ENCODE measurements at regions not wholly inside any gene's neighbourhood (a gene's known extent, or its start where the extent isn't known, plus 50 kb on each side); places are given as distances from the start of the nearest gene placed in this dataset.

DNA sequence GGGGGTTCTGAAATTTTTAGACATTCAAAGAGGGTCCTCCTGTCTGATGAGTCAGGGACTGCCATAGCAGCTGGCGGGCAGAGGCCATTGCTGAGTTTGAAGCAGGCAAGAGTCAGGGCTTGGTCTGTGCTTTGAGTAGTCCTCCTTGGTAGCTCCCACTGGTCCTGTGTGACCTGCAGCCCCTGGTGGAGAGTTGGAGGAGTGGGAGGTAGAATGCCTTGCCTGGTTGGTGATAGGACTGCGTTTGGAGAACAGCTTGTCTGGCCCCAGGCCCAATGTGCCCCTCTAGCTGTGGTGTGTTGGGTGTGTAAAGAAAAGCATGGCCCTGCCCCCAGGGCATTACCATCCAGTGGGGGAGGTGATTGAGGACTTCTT is 116.7 kb downstream of the BEGAIN start:
- no peak for DNase-seq

DNA sequence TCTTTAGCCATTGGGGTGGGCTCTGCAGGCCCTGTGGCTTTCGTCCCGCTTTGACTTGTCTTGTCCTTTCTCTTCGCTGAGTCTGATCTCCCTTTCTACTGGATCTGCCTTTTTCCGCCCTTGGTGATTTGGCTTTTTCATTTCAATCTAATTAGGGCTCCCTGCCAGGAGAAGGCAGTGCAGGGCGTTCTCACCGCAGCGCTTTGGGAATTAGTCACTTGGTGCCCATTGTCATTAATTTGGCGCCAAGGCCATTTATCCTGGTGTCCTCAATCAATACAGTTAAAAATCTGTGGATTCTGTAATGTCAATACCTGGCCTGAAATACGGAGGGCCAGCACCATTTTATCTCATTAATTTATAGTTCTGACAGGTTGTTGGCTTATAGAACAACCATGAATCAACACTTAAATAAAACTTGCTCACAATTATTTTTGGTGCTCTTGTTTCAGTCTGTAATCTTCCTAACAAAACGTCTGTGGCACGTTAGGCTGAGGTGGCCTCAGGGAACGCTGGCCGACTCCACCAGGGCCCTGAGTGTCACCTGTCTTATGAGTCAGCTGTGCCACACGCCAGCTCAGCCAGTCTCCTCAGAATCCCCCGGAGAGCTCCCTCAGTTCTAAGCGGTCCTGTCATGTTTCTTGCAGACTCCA is 115.7 kb downstream of the BEGAIN start:
- DNase-seq, result no peak

DNA sequence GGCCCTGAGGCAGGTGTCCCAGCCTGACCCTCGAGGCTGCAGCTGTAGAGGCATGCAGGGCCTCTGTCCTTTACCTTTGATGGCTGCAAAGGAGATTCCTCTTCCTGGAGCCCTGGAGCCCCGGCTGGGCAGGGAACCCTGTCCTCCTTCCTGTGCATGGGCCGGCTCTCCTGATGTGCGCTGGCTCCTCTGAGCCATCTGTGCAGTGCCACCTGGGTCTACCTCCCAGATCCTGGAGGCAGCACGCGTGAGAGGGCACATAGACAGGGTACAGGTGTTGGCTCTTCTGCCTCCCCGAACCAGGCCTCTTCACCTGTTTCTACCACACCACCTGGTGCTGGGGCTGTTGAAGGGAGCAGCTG is 115.1 kb downstream of the BEGAIN start:
- DNase-seq, result peak; percentile 31

GRCh38 chr14:100472491-100472890 is 114.7 kb downstream of the BEGAIN start:
- no peak for DNase-seq

- no peak for DNase-seq
Observed at GRCh38 chr14:100473249-100473648, 114.0 kb downstream of the BEGAIN start.

GRCh38 chr14:100474196-100474595 is 113.0 kb downstream of the BEGAIN start:
- no peak for DNase-seq

- DNase-seq, result no peak
Observed at GRCh38 chr14:100475268-100475667, 111.9 kb downstream of the BEGAIN start.

DNA sequence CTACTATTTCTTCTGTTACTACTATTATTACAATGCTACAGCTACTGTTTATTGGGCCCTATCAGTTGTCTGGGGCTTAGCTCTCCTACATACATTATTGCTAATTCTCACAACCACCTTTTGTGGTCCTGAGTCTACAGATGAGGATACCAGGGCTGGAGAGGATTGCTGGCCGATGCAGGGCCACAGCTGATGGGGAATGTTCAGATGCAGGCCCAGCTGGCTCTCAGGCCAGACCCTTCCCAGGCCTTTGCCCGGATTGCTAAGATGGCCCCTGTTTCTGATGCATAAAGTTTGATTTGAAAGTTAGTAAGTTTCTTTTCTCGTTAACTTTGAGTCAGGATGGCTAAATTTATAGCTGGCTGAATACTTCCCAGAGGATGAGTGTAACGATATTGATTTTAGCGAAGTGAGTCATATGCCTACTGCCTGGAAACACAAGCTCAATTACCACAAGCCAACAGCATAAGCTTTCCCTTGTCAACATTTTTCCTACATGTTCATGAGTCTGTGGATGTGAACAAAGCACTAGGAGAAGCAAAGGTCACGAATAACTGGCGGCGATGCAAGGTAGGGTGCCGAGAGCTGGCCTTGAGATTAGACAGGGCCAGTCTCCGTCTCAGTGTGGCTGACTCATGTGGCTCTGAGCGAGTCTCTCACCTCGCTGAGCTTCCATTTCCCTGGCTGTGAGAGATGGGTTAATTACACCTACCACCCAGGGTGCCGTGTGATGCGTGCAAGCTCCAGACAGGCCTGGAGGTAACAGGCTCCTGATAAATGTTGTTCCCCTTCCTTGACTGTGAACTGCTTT is 111.0 kb downstream of the BEGAIN start:
- no peak for DNase-seq

DNA sequence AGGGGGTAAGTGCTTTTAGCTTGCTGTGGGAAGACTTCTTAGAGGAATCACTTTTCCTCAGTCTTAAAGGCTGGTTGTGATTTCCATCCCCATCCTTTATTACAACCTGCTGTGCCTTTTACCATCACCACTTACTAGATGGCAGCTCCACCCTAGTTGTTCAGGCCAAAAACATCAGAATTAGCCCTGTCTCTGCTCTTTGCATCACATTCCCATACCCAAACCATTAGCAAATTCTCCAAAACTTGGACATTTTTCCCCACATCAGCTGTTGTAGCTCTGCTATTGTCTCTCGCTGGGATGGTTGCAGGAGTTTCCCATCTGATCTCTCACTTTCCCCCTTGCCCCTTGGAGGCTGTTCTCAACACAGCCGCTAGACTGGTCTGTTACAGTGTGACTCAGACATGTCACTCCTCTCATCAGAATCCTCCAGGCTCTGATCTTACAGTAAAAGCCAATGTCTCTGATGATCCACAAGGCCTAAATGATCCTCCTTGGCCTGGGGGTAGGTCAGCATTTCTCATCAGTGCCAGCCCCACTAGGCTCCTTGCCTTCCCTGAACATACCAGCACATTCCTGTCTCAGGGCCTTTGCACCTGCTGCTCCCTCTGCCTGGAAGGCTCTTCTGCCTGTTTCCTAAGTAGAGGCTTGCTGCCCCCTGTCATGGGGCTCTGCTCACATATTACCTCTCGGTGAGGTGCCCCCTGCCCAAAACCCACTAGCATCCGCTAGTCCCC is 102.5 kb downstream of the BEGAIN start:
- no peak for DNase-seq

GRCh38 chr14:100486025-100486828 is 101.0 kb downstream of the BEGAIN start:
- DNase-seq, result no peak

Measured in NCI-H1092 (cell line).